ENCODE measurements at regions not wholly inside any gene's neighbourhood (a gene's known extent, or its start where the extent isn't known, plus 50 kb on each side); places are given as distances from the start of the nearest gene placed in this dataset.

- no peaks in the 10 kb centered on the region for H3K9me3 ChIP-seq (ENCODE audit: insufficient read depth, low read depth)
- no peak overlapping the region; the same call in 1 of the 2 replicates for H2AFZ ChIP-seq
- no peaks in the 10 kb centered on the region for H4K20me1 ChIP-seq (ENCODE audit: insufficient read depth)
- ChIA-PET POLR2A (ENCODE audit: unreplicated experiment) (no interaction called here), CTCF (no interaction called here)
- no peaks in the 10 kb centered on the region for H3F3A ChIP-seq (ENCODE audit: insufficient read depth, low read depth)
- H3K4me1 ChIP-seq (replicated peaks; ENCODE audit: insufficient read depth) = no peaks in the 10 kb centered on the region
- intact Hi-C loops (cut with micrococcal nuclease; ENCODE audit: unreplicated experiment) = no loop called here
- no peak overlapping the region for H3K4me3 ChIP-seq
- TF ChIP-seq CTCF (conservative IDR thresholded peaks at IDR 0.05) = no peak
- no peak for TF ChIP-seq EZH2 (IDR thresholded peaks at IDR 0.05; ENCODE audit: low read depth)
- H3K4me2 ChIP-seq = no peak overlapping the region
- no peaks in the 10 kb centered on the region for H3K27me3 ChIP-seq (ENCODE audit: insufficient read depth, low read depth)
- H3K9me2 ChIP-seq (ENCODE audit: insufficient read depth) = no peaks in the 10 kb centered on the region
- no peaks in the 10 kb centered on the region for H3K36me3 ChIP-seq (ENCODE audit: low read depth)
- no peak overlapping the region for H3K27ac ChIP-seq
- no peak for DNase-seq
- BruUV-seq (replicated peaks) = no TSS peak
- H3K79me2 ChIP-seq (ENCODE audit: low read depth) = no peaks in the 10 kb centered on the region
Observed at GRCh38 chr13:37403776-37404527, 194.6 kb downstream of the POSTN start.

GRCh38 chr13:37401721-37402120 is 196.8 kb downstream of the POSTN start:
- no peaks in the 10 kb centered on the region for H3K36me3 ChIP-seq (ENCODE audit: low read depth)
- CTCF ChIA-PET = no interaction called here
- H3K9me2 ChIP-seq (ENCODE audit: insufficient read depth) = no peaks in the 10 kb centered on the region
- H3K9me3 ChIP-seq (ENCODE audit: insufficient read depth, low read depth) = no peaks in the 10 kb centered on the region
- no peaks in the 10 kb centered on the region for H3K27me3 ChIP-seq (ENCODE audit: insufficient read depth, low read depth)
- POLR2A ChIA-PET (ENCODE audit: unreplicated experiment) = interaction anchor here (0.6 kb wide), 1 partner anchor 32 kb away, joined by 30 read pairs; no protein-coding TSS in a partner anchor
- DNase-seq = no peak
- H2AFZ ChIP-seq = no peak overlapping the region
- H3K27ac ChIP-seq = no peak overlapping the region
- no peaks in the 10 kb centered on the region for H3F3A ChIP-seq (ENCODE audit: insufficient read depth, low read depth)
- no peaks in the 10 kb centered on the region for H3K79me2 ChIP-seq (ENCODE audit: low read depth)
- TF ChIP-seq CTCF (conservative IDR thresholded peaks at IDR 0.05) = no peak
- TF ChIP-seq EZH2 (IDR thresholded peaks at IDR 0.05; ENCODE audit: low read depth) = no peak
- no peaks in the 10 kb centered on the region for H4K20me1 ChIP-seq (ENCODE audit: insufficient read depth)
- no peaks in the 10 kb centered on the region for H3K4me1 ChIP-seq (replicated peaks; ENCODE audit: insufficient read depth)
- H3K4me3 ChIP-seq = no peak overlapping the region
- no TSS peak for BruUV-seq (replicated peaks)
- H3K4me2 ChIP-seq = no peak overlapping the region
- intact Hi-C loops (cut with micrococcal nuclease; ENCODE audit: unreplicated experiment) = no loop called here

GRCh38 chr13:37397535-37397934 is 201.0 kb downstream of the POSTN start:
- ChIA-PET POLR2A (ENCODE audit: unreplicated experiment) (no interaction called here), CTCF (no interaction called here)
- Histone ChIP-seq H3K27ac (no peak overlapping the region), H3F3A (ENCODE audit: insufficient read depth, low read depth) (no peaks in the 10 kb centered on the region), H3K79me2 (ENCODE audit: low read depth) (no peaks in the 10 kb centered on the region), H3K4me1 (replicated peaks; ENCODE audit: insufficient read depth) (no peaks in the 10 kb centered on the region), H3K9me3 (ENCODE audit: insufficient read depth, low read depth) (no peaks in the 10 kb centered on the region), H4K20me1 (ENCODE audit: insufficient read depth) (no peaks in the 10 kb centered on the region), H3K9me2 (ENCODE audit: insufficient read depth) (no peaks in the 10 kb centered on the region), H3K36me3 (ENCODE audit: low read depth) (no peaks in the 10 kb centered on the region), H3K4me3 (no peak overlapping the region), H3K4me2 (no peak overlapping the region), H2AFZ (no peak overlapping the region), H3K27me3 (ENCODE audit: insufficient read depth, low read depth) (no peaks in the 10 kb centered on the region)
- intact Hi-C loops (cut with micrococcal nuclease; ENCODE audit: unreplicated experiment) = no loop called here
- TF ChIP-seq CTCF (conservative IDR thresholded peaks at IDR 0.05) (no peak), EZH2 (IDR thresholded peaks at IDR 0.05; ENCODE audit: low read depth) (no peak)
- BruUV-seq (replicated peaks) = no TSS peak
- no peak for DNase-seq
